H1 (cell line): ENCODE measurements at regions not wholly inside any gene's neighbourhood (a gene's known extent, or its start where the extent isn't known, plus 50 kb on each side); places are given as distances from the start of the nearest gene placed in this dataset.

ENCODE experiments used
- CTCF ChIA-PET: fragments of 300-600 bp; sonication (Branson Sonifier 250); formaldehyde crosslinking; loops from one replicate; lab custom pipeline; 2021; ENCODE audit not compliant: partially characterized antibody; lab: Charles Lee
- POLR2A ChIA-PET: fragments of 300-600 bp; sonication (Branson Sonifier 250); formaldehyde crosslinking; loops from one replicate; lab custom pipeline; 2021; ENCODE audit warnings: inconsistent platforms; ENCODE audit not compliant: partially characterized antibody; lab: Charles Lee
- DNase-seq, 2 experiments: peaks; one replicate each; pipeline versions ENCODE4 v3.0.0 to v3.0.0-alpha.2; 2010 to 2022; ENCODE audit warnings: low spot score in 2 of 2, low read depth in 1 of 2, mixed read lengths in 1 of 2
- FAIRE-seq: peaks from 2 replicates; lab custom pipeline; 2011; peaks lifted over from hg19 to GRCh38; lab: Jason Lieb, UNC
- H2AFZ ChIP-seq: 2 replicates; pipeline ENCODE4 v1.8.1; 2012; ENCODE audit warnings: low read length, inconsistent platforms
- H2AK5ac ChIP-seq: 2 replicates; pipeline ENCODE4 v1.6.1; 2013; ENCODE audit warnings: low read depth, low read length
- H2BK120ac ChIP-seq: replicated peaks from 2 replicates; pipeline ENCODE3; 2013; ENCODE audit warnings: low read depth, low read length, inconsistent platforms
- H2BK12ac ChIP-seq: 2 replicates; pipeline ENCODE4 v1.6.1; 2013; ENCODE audit warnings: low read depth, low read length
- H2BK15ac ChIP-seq: 2 replicates; pipeline ENCODE4 v1.6.1; 2013; ENCODE audit warnings: low read length
- H2BK20ac ChIP-seq: 2 replicates; pipeline ENCODE4 v1.6.1; 2013; ENCODE audit warnings: low read length
- H2BK5ac ChIP-seq: 2 replicates; pipeline ENCODE4 v1.6.1; 2013; ENCODE audit warnings: low read depth, low read length
- H3K14ac ChIP-seq: 2 replicates; pipeline ENCODE4 v1.6.1; 2013; ENCODE audit warnings: inconsistent platforms; ENCODE audit not compliant: insufficient read length
- H3K18ac ChIP-seq: 2 replicates; pipeline ENCODE4 v1.6.1; 2013; ENCODE audit warnings: low read length; ENCODE audit errors: extremely low read depth
- H3K23ac ChIP-seq: 2 replicates; pipeline ENCODE4 v1.6.1; 2013; ENCODE audit warnings: inconsistent platforms; ENCODE audit not compliant: insufficient read length
- H3K23me2 ChIP-seq: 2 replicates; pipeline ENCODE4 v1.6.1; 2013; ENCODE audit warnings: low read depth, low read length
- H3K27ac ChIP-seq: 2 replicates; pipeline ENCODE4 v1.6.1; 2011; ENCODE audit warnings: low read depth, low read length, inconsistent platforms
- H3K27me3 ChIP-seq, 4 experiments: replicated peaks in 1 of 4; 1 replicate in 1 of 4; 2 replicates in 3 of 4; pipeline versions ENCODE4 v1.6.1 to v1.8.1; 2011 to 2013; ENCODE audit warnings: low read length in 3 of 4, mild to moderate bottlenecking in 3 of 4, inconsistent platforms in 2 of 4, mixed read lengths in 2 of 4, moderate library complexity in 1 of 4; ENCODE audit not compliant: control insufficient read depth in 3 of 4, insufficient read depth in 3 of 4; ENCODE audit errors: extremely low read depth in 1 of 4
- H3K36me3 ChIP-seq, 4 experiments: 2 replicates each; pipeline versions ENCODE4 v1.6.1 to v1.8.1; 2011 to 2013; ENCODE audit warnings: mild to moderate bottlenecking in 4 of 4, low read length in 3 of 4, moderate library complexity in 2 of 4, control low read depth in 1 of 4, inconsistent platforms in 1 of 4; ENCODE audit not compliant: insufficient read depth in 4 of 4, control insufficient read depth in 2 of 4
- H3K4ac ChIP-seq: replicated peaks from 2 replicates; pipeline ENCODE3; 2013; ENCODE audit warnings: low read length, low read depth, mixed read lengths, inconsistent platforms; ENCODE audit not compliant: insufficient read length
- H3K4me1 ChIP-seq, 4 experiments: replicated peaks in 1 of 4; 1 replicate in 1 of 4; 2 replicates in 3 of 4; pipeline versions ENCODE4 v1.6.1 to v1.8.1; 2011 to 2013; ENCODE audit warnings: low read length in 3 of 4, inconsistent platforms in 2 of 4, mixed read lengths in 1 of 4; ENCODE audit not compliant: insufficient read depth in 4 of 4, control insufficient read depth in 3 of 4
- H3K4me2 ChIP-seq, 2 experiments: 2 replicates each; pipeline versions ENCODE4 v1.6.1 to v1.8.1; 2011 to 2013; ENCODE audit warnings: low read depth in 2 of 2, low read length in 2 of 2, control low read depth in 1 of 2, inconsistent platforms in 1 of 2, mild to moderate bottlenecking in 1 of 2; ENCODE audit not compliant: insufficient read depth in 1 of 2
- H3K4me3 ChIP-seq, 4 experiments: fragments of 200-600, 300-600 bp in 1 of 4; sonication (generic), shearing (Covaris generic), sonication (Bioruptor Twin) in 1 of 4; 2 replicates each; pipeline versions ENCODE4 v1.5.1 to v1.8.1; 2011 to 2016; ENCODE audit warnings: low read length in 4 of 4, low read depth in 3 of 4, control low read depth in 2 of 4, inconsistent platforms in 2 of 4, mild to moderate bottlenecking in 2 of 4, mixed read lengths in 1 of 4, moderate library complexity in 1 of 4; ENCODE audit not compliant: insufficient read depth in 2 of 4; ENCODE audit errors: extremely low read depth in 1 of 4
- H3K56ac ChIP-seq: replicated peaks from 2 replicates; pipeline ENCODE3; 2013; ENCODE audit warnings: low read depth, mild to moderate bottlenecking, mixed read lengths, low read length, inconsistent platforms; ENCODE audit not compliant: insufficient read length
- H3K79me1 ChIP-seq: 2 replicates; pipeline ENCODE4 v1.6.1; 2013; ENCODE audit warnings: low read depth, low read length, control low read depth
- H3K79me2 ChIP-seq, 2 experiments: 2 replicates each; pipeline versions ENCODE4 v1.6.1 to v1.8.1; 2012 to 2013; ENCODE audit warnings: low read length in 2 of 2, mild to moderate bottlenecking in 2 of 2, inconsistent platforms in 1 of 2; ENCODE audit not compliant: insufficient read depth in 2 of 2, control insufficient read depth in 1 of 2
- H3K9ac ChIP-seq, 4 experiments: replicated peaks in 1 of 4; 1 replicate in 1 of 4; 2 replicates in 3 of 4; pipeline versions ENCODE4 v1.6.1 to v1.8.1; 2011 to 2013; ENCODE audit warnings: low read depth in 3 of 4, low read length in 3 of 4, control low read depth in 2 of 4, mild to moderate bottlenecking in 2 of 4, moderate library complexity in 2 of 4, inconsistent platforms in 1 of 4; ENCODE audit errors: extremely low read depth in 1 of 4
- H3K9me3 ChIP-seq, 2 experiments: 2 replicates each; pipeline versions ENCODE4 v1.6.1 to v1.8.1; 2012 to 2013; ENCODE audit warnings: mild to moderate bottlenecking in 2 of 2, moderate library complexity in 2 of 2, control low read depth in 1 of 2, inconsistent platforms in 1 of 2, low read depth in 1 of 2, low read length in 1 of 2, mixed read lengths in 1 of 2; ENCODE audit not compliant: insufficient read depth in 2 of 2
- H4K20me1 ChIP-seq, 2 experiments: replicated peaks in 1 of 2; 2 replicates each; pipeline versions ENCODE3 to v1.8.1; 2011 to 2013; ENCODE audit warnings: inconsistent platforms in 2 of 2, low read length in 2 of 2, mild to moderate bottlenecking in 1 of 2; ENCODE audit not compliant: insufficient read depth in 2 of 2, control insufficient read depth in 1 of 2
- H4K5ac ChIP-seq: 2 replicates; pipeline ENCODE4 v1.6.1; 2013; ENCODE audit warnings: low read length, low read depth, mixed read lengths, inconsistent platforms; ENCODE audit not compliant: insufficient read length
- H4K8ac ChIP-seq: 2 replicates; pipeline ENCODE4 v1.8.0; 2013; ENCODE audit warnings: mild to moderate bottlenecking, moderate library complexity, low read length, inconsistent platforms; ENCODE audit not compliant: insufficient read depth; ENCODE audit errors: extremely low read depth
- H4K91ac ChIP-seq: replicated peaks from 2 replicates; pipeline ENCODE3; 2013; ENCODE audit warnings: low read length, mixed read lengths, inconsistent platforms; ENCODE audit not compliant: insufficient read length
- BACH1 ChIP-seq: IDR thresholded peaks from 2 replicates; pipeline ENCODE4 v1.6.1; 2012; ENCODE audit warnings: low read length, improper control_type of control experiment
- GTF2F1 ChIP-seq: IDR thresholded peaks from 2 replicates; pipeline ENCODE4 v1.6.1; 2012; ENCODE audit warnings: low read depth, low read length, improper control_type of control experiment, borderline replicate concordance
- MAFK ChIP-seq: IDR thresholded peaks from 2 replicates; pipeline ENCODE4 v1.6.1; 2012; ENCODE audit warnings: low read depth, mild to moderate bottlenecking, improper control_type of control experiment, low read length
- POLR2AphosphoS5 ChIP-seq: IDR thresholded peaks from 2 replicates; pipeline ENCODE4 v1.6.1; 2011; ENCODE audit warnings: low read depth, low read length
- RFX5 ChIP-seq: IDR thresholded peaks from 2 replicates; pipeline ENCODE4 v1.6.1; 2011; ENCODE audit warnings: low read depth, low read length, improper control_type of control experiment, borderline replicate concordance
- SAP30 ChIP-seq: fragments of 300-600 bp; sonication (generic); IDR thresholded peaks from 2 replicates; pipeline ENCODE4 v1.7.1; 2012; ENCODE audit warnings: low read length, moderate library complexity, mild to moderate bottlenecking, inconsistent platforms; ENCODE audit not compliant: insufficient read depth, insufficient replicate concordance
- TAF7 ChIP-seq: optimal IDR thresholded peaks from 2 replicates; pipeline ENCODE3; 2011; ENCODE audit warnings: low read depth, mild to moderate bottlenecking, inconsistent platforms, low read length, moderate library complexity, borderline replicate concordance
- TBP ChIP-seq: IDR thresholded peaks from 2 replicates; pipeline ENCODE4 v1.6.1; 2011; ENCODE audit warnings: low read depth, low read length, improper control_type of control experiment
- USF2 ChIP-seq: IDR thresholded peaks from 2 replicates; pipeline ENCODE4 v1.6.1; 2011; ENCODE audit warnings: low read length, improper control_type of control experiment
- WGBS, 2 experiments: shearing (Covaris generic) in 1 of 2; methylation state at CpG; one replicate each; pipeline versions ENCODE4 v1.1.6 to v1.1.7; 2013 to 2015; ENCODE audit warnings: low lambda C conversion rate in 2 of 2, mixed read lengths in 2 of 2, inconsistent platforms in 1 of 2, low coverage in 1 of 2, missing lambda C conversion rate in 1 of 2; ENCODE audit not compliant: insufficient replicate concordance in 2 of 2, insufficient coverage in 1 of 2, insufficient read length in 1 of 2; ENCODE audit errors: extremely low coverage in 1 of 2, missing lambda C conversion rate in 1 of 2; 5-methylcytosine and 5-hydroxymethylcytosine counted together

- Histone ChIP-seq H3K4me2 (no peak overlapping the region), H3K79me2 (no peaks in the 10 kb centered on the region), H3K4ac (no peak overlapping the region), H3K4me3 (no peak overlapping the region), H3K23me2 (no peaks in the 10 kb centered on the region), H3K9ac (no peak overlapping the region), H3K14ac (no peak overlapping the region), H4K8ac (no peak overlapping the region), H3K23ac (no peak overlapping the region), H2BK5ac (no peak overlapping the region), H4K5ac (no peak overlapping the region), H3K4me1 (no peaks in the 10 kb centered on the region), H2AFZ (peak overlapping the region; percentile 89; the same call in 1 of the 2 replicates), H4K20me1 (no peaks in the 10 kb centered on the region), H2BK20ac (no peak overlapping the region), H3K27me3 (no peaks in the 10 kb centered on the region), H3K27ac (no peak overlapping the region), H4K91ac (no peak overlapping the region), H3K79me1 (no peaks in the 10 kb centered on the region), H3K9me3 (no peaks in the 10 kb centered on the region), H2BK15ac (no peak overlapping the region), H2BK12ac (no peak overlapping the region), H2BK120ac (no peak overlapping the region), H3K36me3 (no peaks in the 10 kb centered on the region), H3K18ac (no peak overlapping the region), H2AK5ac (no peak overlapping the region), H3K56ac (no peak overlapping the region)
- FAIRE-seq (no peak), DNase-seq (no peak)
- ChIA-PET POLR2A (no interaction called here), CTCF (no interaction called here)
- no peak for TF ChIP-seq SAP30
- no peak for TF ChIP-seq BACH1
- no peak for TF ChIP-seq MAFK
- TF ChIP-seq TAF7: no peak
- no peak for TF ChIP-seq GTF2F1
- TF ChIP-seq RFX5: no peak
- no peak for TF ChIP-seq TBP
- TF ChIP-seq POLR2AphosphoS5: no peak
- no peak for TF ChIP-seq USF2
- WGBS, 2 experiments: 63% methylated on average over 1 of the region's 1 CpG; no CpG with 5 or more reads in 1 of the 2 experiments
Measured at GRCh38 chr2:186941853-186942252, 92.9 kb upstream of the ZSWIM2 start.
